ENCODE measurements at regions not wholly inside any gene's neighbourhood (a gene's known extent, or its start where the extent isn't known, plus 50 kb on each side); places are given as distances from the start of the nearest gene placed in this dataset.
A peak's percentile ranks its signal among the peaks of the same experiment; 100 is the strongest.

- TF ChIP-seq BRCA1 (CRISPR knock-in tag; IDR thresholded peaks at IDR 0.05) (no peak), CTCF (CRISPR knock-in tag; IDR thresholded peaks at IDR 0.05) (peak; percentile 67), POLR2A (IDR thresholded peaks at IDR 0.05; ENCODE audit: insufficient read depth in 1 of 2, low read depth in 2 of 2, low read length in 2 of 2) (no peak), PHF21A (CRISPR knock-in tag; IDR thresholded peaks at IDR 0.05) (no peak), ZMYM4 (CRISPR knock-in tag; IDR thresholded peaks at IDR 0.05) (no peak), EZH2 (conservative IDR thresholded peaks at IDR 0.05; ENCODE audit: low read depth, low read length) (no peak), JUN (CRISPR knock-in tag; IDR thresholded peaks at IDR 0.05) (no peak), ELF1 (CRISPR knock-in tag; IDR thresholded peaks at IDR 0.05) (no peak), SMAD3 (CRISPR knock-in tag; IDR thresholded peaks at IDR 0.05) (no peak), ZBTB33 (CRISPR knock-in tag; IDR thresholded peaks at IDR 0.05) (no peak), TSC22D2 (CRISPR knock-in tag; IDR thresholded peaks at IDR 0.05; ENCODE audit: borderline replicate concordance) (no peak), E2F2 (CRISPR knock-in tag; IDR thresholded peaks at IDR 0.05; ENCODE audit: borderline replicate concordance) (no peak), HDAC6 (IDR thresholded peaks at IDR 0.05; ENCODE audit: low read depth, low read length) (no peak), TAF1 (CRISPR knock-in tag; IDR thresholded peaks at IDR 0.05) (no peak)
Measured at GRCh38 chr2:21395366-21395765, 271.6 kb downstream of the TDRD15 start.

All from HepG2 (cell line).